Body of pancreas (tissue), 4 donors: ENCODE measurements at regions not wholly inside any gene's neighbourhood (a gene's known extent, or its start where the extent isn't known, plus 50 kb on each side); places are given as distances from the start of the nearest gene placed in this dataset.
A peak's percentile ranks its signal among the peaks of the same experiment; 100 is the strongest.

Experiments used
- ATAC-seq: fragments of 150-250 bp; one replicate; pipeline ENCODE4 v1.9.1; 2016
- DNase-seq, 4 donors: peaks; one replicate each; pipeline ENCODE4 v3.0.0-alpha.2; 2019
- H3K27ac ChIP-seq, 4 donors: fragments of 200-600 bp; sonication (generic); 1 replicate in 3 of 4; 2 replicates in 1 of 4; pipeline versions ENCODE4 v1.5.1 to v1.6.1; 2016 to 2019; ENCODE audit warnings: mild to moderate bottlenecking in 1 of 4, mixed read lengths in 1 of 4, moderate library complexity in 1 of 4
- H3K27me3 ChIP-seq, 2 donors: fragments of 200-600 bp; sonication (generic); one replicate each; pipeline ENCODE4 v1.6.0; 2016; ENCODE audit warnings: mild to moderate bottlenecking in 1 of 2
- H3K36me3 ChIP-seq, 2 donors: fragments of 200-600 bp; sonication (generic); replicated peaks in 1 of 2; 2 replicates each; pipeline ENCODE4 v1.5.1; 2016; ENCODE audit warnings: low read depth in 2 of 2; ENCODE audit not compliant: insufficient read depth in 1 of 2
- H3K4me1 ChIP-seq: fragments of 200-600 bp; sonication (generic); one replicate; pipeline ENCODE4 v1.6.0; 2016
- H3K4me3 ChIP-seq, 2 donors: fragments of 200-600 bp; sonication (generic); 1 replicate in 1 of 2; 2 replicates in 1 of 2; pipeline ENCODE4 v1.5.1; 2016 to 2019
- H3K9me3 ChIP-seq, 3 donors: fragments of 200-600 bp; sonication (generic); 1 replicate in 2 of 3; 2 replicates in 1 of 3; pipeline ENCODE4 v1.5.1; 2016
- POLR2A ChIP-seq, 3 donors: fragments of 450-650 bp; IDR thresholded peaks; one replicate each; pipeline ENCODE4 v1.6.1; 2016; ENCODE audit warnings: antibody characterized with exemption in 3 of 3, mild to moderate bottlenecking in 2 of 3
- WGBS, 2 donors: methylation state at CpG; one replicate each; pipeline ENCODE4 v1.1.5; 2017; 5-methylcytosine and 5-hydroxymethylcytosine counted together
- intact Hi-C: fragments of 100-400 bp; cut with DNase I; formaldehyde crosslinking; loops from one replicate; pipeline ENCODE4 v1.15.1; 2023
- TF ChIP-seq, protein P1 (sequence below), 7 experiments: fragments of 450-650 bp in 4 of 7; fragments of 200-600 bp in 3 of 7; sonication (generic) in 3 of 7; IDR thresholded peaks; one replicate each; pipeline ENCODE4 v1.5.1; 2016 to 2019; ENCODE audit warnings: antibody characterized with exemption in 7 of 7

DNA sequence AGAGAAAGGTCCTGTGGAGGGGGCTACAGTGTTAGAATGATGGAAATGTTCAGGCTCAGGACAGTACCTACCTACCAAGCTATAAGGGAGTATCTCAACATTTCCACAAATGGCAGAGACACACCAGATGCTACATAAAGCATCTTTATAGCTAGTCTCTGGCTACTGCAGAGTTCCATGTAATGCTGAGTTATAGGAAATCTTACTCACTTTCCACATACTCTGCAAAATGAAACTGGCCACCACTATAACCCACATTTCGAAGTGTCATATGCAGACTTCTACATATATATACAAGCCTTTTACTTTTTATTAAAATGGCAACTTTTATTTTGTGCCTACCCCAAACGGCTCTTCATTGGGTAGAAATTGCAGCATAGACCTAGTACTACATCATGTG, 85.5 kb downstream of the FAS start:
- H3K27ac ChIP-seq, result no peak overlapping the region
- DNase-seq, result no peak
- ATAC-seq, result no peak
- H3K9me3 ChIP-seq, result no peaks in the 10 kb centered on the region
- no peaks in the 10 kb centered on the region for H3K4me1 ChIP-seq
- no peak overlapping the region for H3K4me3 ChIP-seq
- no peaks in the 10 kb centered on the region for H3K27me3 ChIP-seq
- intact Hi-C loops, result no loop called here
- WGBS, 2 donors, result 69 to 71% methylated on average over 2 of the region's 2 CpGs
- H3K36me3 ChIP-seq, result no peaks in the 10 kb centered on the region
- TF ChIP-seq POLR2A (IDR thresholded peaks at IDR 0.05), result no peak
- TF ChIP-seq, protein P1, sequence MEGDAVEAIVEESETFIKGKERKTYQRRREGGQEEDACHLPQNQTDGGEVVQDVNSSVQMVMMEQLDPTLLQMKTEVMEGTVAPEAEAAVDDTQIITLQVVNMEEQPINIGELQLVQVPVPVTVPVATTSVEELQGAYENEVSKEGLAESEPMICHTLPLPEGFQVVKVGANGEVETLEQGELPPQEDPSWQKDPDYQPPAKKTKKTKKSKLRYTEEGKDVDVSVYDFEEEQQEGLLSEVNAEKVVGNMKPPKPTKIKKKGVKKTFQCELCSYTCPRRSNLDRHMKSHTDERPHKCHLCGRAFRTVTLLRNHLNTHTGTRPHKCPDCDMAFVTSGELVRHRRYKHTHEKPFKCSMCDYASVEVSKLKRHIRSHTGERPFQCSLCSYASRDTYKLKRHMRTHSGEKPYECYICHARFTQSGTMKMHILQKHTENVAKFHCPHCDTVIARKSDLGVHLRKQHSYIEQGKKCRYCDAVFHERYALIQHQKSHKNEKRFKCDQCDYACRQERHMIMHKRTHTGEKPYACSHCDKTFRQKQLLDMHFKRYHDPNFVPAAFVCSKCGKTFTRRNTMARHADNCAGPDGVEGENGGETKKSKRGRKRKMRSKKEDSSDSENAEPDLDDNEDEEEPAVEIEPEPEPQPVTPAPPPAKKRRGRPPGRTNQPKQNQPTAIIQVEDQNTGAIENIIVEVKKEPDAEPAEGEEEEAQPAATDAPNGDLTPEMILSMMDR (IDR thresholded peaks at IDR 0.05), result no peak

GRCh38 chr10:89075631-89076030, 85.0 kb downstream of the FAS start:
- H3K4me3 ChIP-seq, result no peak overlapping the region
- no peak for TF ChIP-seq POLR2A (IDR thresholded peaks at IDR 0.05)
- TF ChIP-seq, protein P1 (IDR thresholded peaks at IDR 0.05), result no peak
- no peaks in the 10 kb centered on the region for H3K4me1 ChIP-seq
- H3K36me3 ChIP-seq, result no peaks in the 10 kb centered on the region
- ATAC-seq (no peak), DNase-seq (no peak)
- H3K27me3 ChIP-seq, result no peaks in the 10 kb centered on the region
- no peaks in the 10 kb centered on the region for H3K9me3 ChIP-seq
- intact Hi-C loops, result no loop called here
- WGBS, 2 donors, result 89 to 94% methylated on average over 1 of the region's 1 CpG
- no peak overlapping the region for H3K27ac ChIP-seq

DNA sequence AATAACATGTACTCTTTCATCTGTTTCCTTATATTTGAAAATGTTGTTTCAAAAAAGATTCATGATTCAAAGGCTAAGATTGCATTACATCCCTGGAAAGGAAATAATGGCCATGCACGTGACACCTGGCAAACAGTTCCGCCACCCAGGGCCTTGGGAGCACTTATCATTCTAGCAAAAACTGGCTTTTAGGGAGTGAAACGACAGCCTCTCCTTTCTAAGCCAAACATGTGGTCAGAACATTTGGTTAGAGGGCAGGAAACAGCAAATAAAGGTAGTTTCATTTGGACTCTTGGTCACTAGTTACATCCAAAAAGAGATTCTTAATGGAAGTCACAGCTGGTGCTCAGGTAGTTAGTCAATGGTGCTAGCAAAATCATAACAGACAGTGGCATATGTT, 83.5 kb downstream of the FAS start:
- WGBS, 2 donors, result 43 to 50% methylated on average over 3 of the region's 3 CpGs
- Histone ChIP-seq H3K36me3 (no peaks in the 10 kb centered on the region), H3K27me3 (no peaks in the 10 kb centered on the region), H3K4me1 (no peaks in the 10 kb centered on the region), H3K4me3 (no peak overlapping the region), H3K27ac (peak overlapping the region in 1 of 4 donors; percentile 25), H3K9me3 (no peaks in the 10 kb centered on the region)
- TF ChIP-seq, protein P1 (IDR thresholded peaks at IDR 0.05), result no peak
- TF ChIP-seq POLR2A (IDR thresholded peaks at IDR 0.05), result no peak
- DNase-seq, result peak in 3 of 4 donors; percentile 19 to 34 (median 25)
- ATAC-seq, result no peak
- intact Hi-C loops, result no loop called here

- TF ChIP-seq, protein P1 (IDR thresholded peaks at IDR 0.05), result no peak
- no peak for TF ChIP-seq POLR2A (IDR thresholded peaks at IDR 0.05)
- WGBS, 2 donors, result 62 to 82% methylated on average over 2 of the region's 2 CpGs
- no peaks in the 10 kb centered on the region for H3K9me3 ChIP-seq
- no peaks in the 10 kb centered on the region for H3K4me1 ChIP-seq
- H3K4me3 ChIP-seq, result no peak overlapping the region
- no peaks in the 10 kb centered on the region for H3K36me3 ChIP-seq
- H3K27me3 ChIP-seq, result no peaks in the 10 kb centered on the region
- ATAC-seq (no peak), DNase-seq (no peak)
- intact Hi-C loops, result no loop called here
- no peak overlapping the region for H3K27ac ChIP-seq
Observed at GRCh38 chr10:89073719-89074118, 83.1 kb downstream of the FAS start.

- H3K4me1 ChIP-seq, result no peaks in the 10 kb centered on the region
- no peaks in the 10 kb centered on the region for H3K9me3 ChIP-seq
- ATAC-seq (no peak), DNase-seq (peak in 1 of 4 donors; percentile 13)
- no peaks in the 10 kb centered on the region for H3K27me3 ChIP-seq
- TF ChIP-seq, protein P1 (IDR thresholded peaks at IDR 0.05), result no peak
- no peak for TF ChIP-seq POLR2A (IDR thresholded peaks at IDR 0.05)
- H3K36me3 ChIP-seq, result no peaks in the 10 kb centered on the region
- H3K4me3 ChIP-seq, result no peak overlapping the region
- 74 to 84% methylated on average over 4 of the region's 4 CpGs for WGBS, 2 donors
- intact Hi-C loops, result no loop called here
- H3K27ac ChIP-seq, result no peak overlapping the region
Observed at GRCh38 chr10:89069589-89069988, 79.0 kb downstream of the FAS start.
